ENCODE measurements at regions not wholly inside any gene's neighbourhood (a gene's known extent, or its start where the extent isn't known, plus 50 kb on each side); places are given as distances from the start of the nearest gene placed in this dataset.

DNA sequence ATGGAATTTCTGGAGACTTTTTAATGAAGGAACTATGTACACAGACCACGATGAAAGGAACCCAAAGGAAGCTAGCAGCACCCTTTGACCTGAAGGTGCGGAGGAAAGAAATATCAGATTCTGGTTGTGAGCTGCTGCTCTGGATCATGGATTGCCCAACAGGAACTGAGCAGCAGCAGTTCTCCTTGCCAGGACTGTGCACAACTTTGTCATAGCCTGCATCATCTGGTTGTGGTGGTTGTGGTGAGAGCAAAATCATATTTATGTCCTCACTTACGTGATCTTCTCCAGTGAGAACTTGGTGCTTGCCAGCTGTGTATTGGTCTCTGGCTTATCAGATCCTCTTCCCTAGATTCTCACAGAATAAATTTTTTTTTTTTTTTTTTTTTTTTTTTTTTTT, 70.7 kb upstream of the LPAR1 start:
- TF ChIP-seq CTCF (IDR thresholded peaks at IDR 0.05) (no peak), POLR2A (IDR thresholded peaks at IDR 0.05) (no peak)
